WTC11 (cell line): ENCODE measurements at regions not wholly inside any gene's neighbourhood (a gene's known extent, or its start where the extent isn't known, plus 50 kb on each side); places are given as distances from the start of the nearest gene placed in this dataset.

Experiments used
- ATAC-seq: fragments of 200-7000 bp; cut with Tn5 transposase; 2 replicates; pipeline ENCODE4 v1.10.0; 2021; ENCODE audit warnings: mild to moderate bottlenecking, moderate library complexity
- CTCF ChIA-PET: fragments of 300-600 bp; sonication (Branson Sonifier 250); formaldehyde crosslinking; loops from one replicate; lab custom pipeline; 2021; ENCODE audit warnings: antibody characterized with exemption; lab: Charles Lee
- POLR2A ChIA-PET: fragments of 350-600 bp; sonication (Branson Sonifier 250); formaldehyde crosslinking; loops from one replicate; lab custom pipeline; 2021; ENCODE audit warnings: antibody characterized with exemption; lab: Charles Lee
- DNase-seq: peaks from one replicate; pipeline ENCODE4 v3.0.0; 2021; ENCODE audit warnings: low spot score
- H3K27ac Mint-ChIP-seq: 2 replicates; pipeline ENCODE4 v1.8.0; 2021; ENCODE audit warnings: mixed read lengths
- H3K27me3 Mint-ChIP-seq: 2 replicates; pipeline ENCODE4 v1.8.0; 2021; ENCODE audit warnings: low read depth, mild to moderate bottlenecking, moderate library complexity, mixed read lengths
- H3K36me3 Mint-ChIP-seq: 2 replicates; pipeline ENCODE4 v1.8.0; 2021; ENCODE audit warnings: mixed read lengths
- H3K4me1 Mint-ChIP-seq: 2 replicates; pipeline ENCODE4 v1.8.0; 2022; ENCODE audit warnings: mixed read lengths
- H3K4me3 Mint-ChIP-seq: 2 replicates; pipeline ENCODE4 v1.8.0; 2021; ENCODE audit warnings: mild to moderate bottlenecking, moderate library complexity, mixed read lengths
- H3K9me3 Mint-ChIP-seq: 2 replicates; pipeline ENCODE4 v1.8.0; 2021; ENCODE audit warnings: mixed read lengths
- CREB1 ChIP-seq: sonication (generic); formaldehyde crosslinking; IDR thresholded peaks from 2 replicates; pipeline ENCODE4 v1.8.0; 2023; ENCODE audit warnings: mild to moderate bottlenecking, missing genetic modification reagents
- CREM ChIP-seq: sonication (generic); formaldehyde crosslinking; IDR thresholded peaks from 2 replicates; pipeline ENCODE4 v1.8.1; 2022; ENCODE audit warnings: mild to moderate bottlenecking, missing genetic modification reagents, moderate library complexity
- ESRRA ChIP-seq: sonication (generic); formaldehyde crosslinking; IDR thresholded peaks from 2 replicates; pipeline ENCODE4 v1.8.1; 2022; ENCODE audit warnings: mild to moderate bottlenecking, missing genetic modification reagents, borderline replicate concordance
- ETV6 ChIP-seq: sonication (generic); formaldehyde crosslinking; IDR thresholded peaks from 2 replicates; pipeline ENCODE4 v1.8.1; 2022; ENCODE audit warnings: mild to moderate bottlenecking, missing genetic modification reagents
- FOXP1 ChIP-seq: sonication (generic); formaldehyde crosslinking; IDR thresholded peaks from 2 replicates; pipeline ENCODE4 v1.8.0; 2022; ENCODE audit warnings: missing genetic modification reagents, mild to moderate bottlenecking, moderate library complexity, borderline replicate concordance
- NFE2L1 ChIP-seq: sonication (generic); formaldehyde crosslinking; IDR thresholded peaks from 2 replicates; pipeline ENCODE4 v1.8.1; 2023; ENCODE audit warnings: missing genetic modification reagents
- SMAD4 ChIP-seq: sonication (generic); formaldehyde crosslinking; IDR thresholded peaks from 2 replicates; pipeline ENCODE4 v1.8.0; 2022; ENCODE audit warnings: mild to moderate bottlenecking, missing genetic modification reagents
- TEAD4 ChIP-seq: sonication (generic); formaldehyde crosslinking; IDR thresholded peaks from 2 replicates; pipeline ENCODE4 v1.8.0; 2022; ENCODE audit warnings: mild to moderate bottlenecking, missing genetic modification reagents
- ZNF416 ChIP-seq: fragments of 250-450 bp; sonication (Bioruptor Pico); IDR thresholded peaks from 2 replicates; pipeline ENCODE4 v1.9.0; 2021; ENCODE audit warnings: mild to moderate bottlenecking, inconsistent platforms
- ZNF532 ChIP-seq: fragments of 250-450 bp; sonication (Bioruptor Pico); IDR thresholded peaks from 2 replicates; pipeline ENCODE4 v1.9.0; 2021; ENCODE audit warnings: mild to moderate bottlenecking, borderline replicate concordance
- TF ChIP-seq, protein P1 (sequence below): sonication (generic); formaldehyde crosslinking; IDR thresholded peaks from 2 replicates; pipeline ENCODE4 v1.8.0; 2022; ENCODE audit warnings: missing genetic modification reagents
- TF ChIP-seq, protein P2 (sequence below): sonication (generic); formaldehyde crosslinking; IDR thresholded peaks from 2 replicates; pipeline ENCODE4 v1.8.0; 2023; ENCODE audit warnings: mild to moderate bottlenecking, missing genetic modification reagents
- TF ChIP-seq, protein P3 (sequence below): fragments of 250-450 bp; sonication (Bioruptor Pico); IDR thresholded peaks from 2 replicates; pipeline ENCODE4 v1.9.0; 2021; ENCODE audit warnings: mild to moderate bottlenecking
- TF ChIP-seq, protein P4 (sequence below): sonication (generic); formaldehyde crosslinking; IDR thresholded peaks from 2 replicates; pipeline ENCODE4 v1.8.1; 2022; ENCODE audit warnings: mild to moderate bottlenecking, missing genetic modification reagents, moderate library complexity, borderline replicate concordance

- TF ChIP-seq, protein P1, sequence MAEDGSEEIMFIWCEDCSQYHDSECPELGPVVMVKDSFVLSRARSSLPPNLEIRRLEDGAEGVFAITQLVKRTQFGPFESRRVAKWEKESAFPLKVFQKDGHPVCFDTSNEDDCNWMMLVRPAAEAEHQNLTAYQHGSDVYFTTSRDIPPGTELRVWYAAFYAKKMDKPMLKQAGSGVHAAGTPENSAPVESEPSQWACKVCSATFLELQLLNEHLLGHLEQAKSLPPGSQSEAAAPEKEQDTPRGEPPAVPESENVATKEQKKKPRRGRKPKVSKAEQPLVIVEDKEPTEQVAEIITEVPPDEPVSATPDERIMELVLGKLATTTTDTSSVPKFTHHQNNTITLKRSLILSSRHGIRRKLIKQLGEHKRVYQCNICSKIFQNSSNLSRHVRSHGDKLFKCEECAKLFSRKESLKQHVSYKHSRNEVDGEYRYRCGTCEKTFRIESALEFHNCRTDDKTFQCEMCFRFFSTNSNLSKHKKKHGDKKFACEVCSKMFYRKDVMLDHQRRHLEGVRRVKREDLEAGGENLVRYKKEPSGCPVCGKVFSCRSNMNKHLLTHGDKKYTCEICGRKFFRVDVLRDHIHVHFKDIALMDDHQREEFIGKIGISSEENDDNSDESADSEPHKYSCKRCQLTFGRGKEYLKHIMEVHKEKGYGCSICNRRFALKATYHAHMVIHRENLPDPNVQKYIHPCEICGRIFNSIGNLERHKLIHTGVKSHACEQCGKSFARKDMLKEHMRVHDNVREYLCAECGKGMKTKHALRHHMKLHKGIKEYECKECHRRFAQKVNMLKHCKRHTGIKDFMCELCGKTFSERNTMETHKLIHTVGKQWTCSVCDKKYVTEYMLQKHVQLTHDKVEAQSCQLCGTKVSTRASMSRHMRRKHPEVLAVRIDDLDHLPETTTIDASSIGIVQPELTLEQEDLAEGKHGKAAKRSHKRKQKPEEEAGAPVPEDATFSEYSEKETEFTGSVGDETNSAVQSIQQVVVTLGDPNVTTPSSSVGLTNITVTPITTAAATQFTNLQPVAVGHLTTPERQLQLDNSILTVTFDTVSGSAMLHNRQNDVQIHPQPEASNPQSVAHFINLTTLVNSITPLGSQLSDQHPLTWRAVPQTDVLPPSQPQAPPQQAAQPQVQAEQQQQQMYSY (CRISPR knock-in tag): no peak
- TF ChIP-seq ZNF532 (CRISPR knock-in tag) (no peak), SMAD4 (no peak)
Measured at GRCh38 chr13:50409220-50409619, 394.0 kb downstream of the KCNRG start (continued).

DNA sequence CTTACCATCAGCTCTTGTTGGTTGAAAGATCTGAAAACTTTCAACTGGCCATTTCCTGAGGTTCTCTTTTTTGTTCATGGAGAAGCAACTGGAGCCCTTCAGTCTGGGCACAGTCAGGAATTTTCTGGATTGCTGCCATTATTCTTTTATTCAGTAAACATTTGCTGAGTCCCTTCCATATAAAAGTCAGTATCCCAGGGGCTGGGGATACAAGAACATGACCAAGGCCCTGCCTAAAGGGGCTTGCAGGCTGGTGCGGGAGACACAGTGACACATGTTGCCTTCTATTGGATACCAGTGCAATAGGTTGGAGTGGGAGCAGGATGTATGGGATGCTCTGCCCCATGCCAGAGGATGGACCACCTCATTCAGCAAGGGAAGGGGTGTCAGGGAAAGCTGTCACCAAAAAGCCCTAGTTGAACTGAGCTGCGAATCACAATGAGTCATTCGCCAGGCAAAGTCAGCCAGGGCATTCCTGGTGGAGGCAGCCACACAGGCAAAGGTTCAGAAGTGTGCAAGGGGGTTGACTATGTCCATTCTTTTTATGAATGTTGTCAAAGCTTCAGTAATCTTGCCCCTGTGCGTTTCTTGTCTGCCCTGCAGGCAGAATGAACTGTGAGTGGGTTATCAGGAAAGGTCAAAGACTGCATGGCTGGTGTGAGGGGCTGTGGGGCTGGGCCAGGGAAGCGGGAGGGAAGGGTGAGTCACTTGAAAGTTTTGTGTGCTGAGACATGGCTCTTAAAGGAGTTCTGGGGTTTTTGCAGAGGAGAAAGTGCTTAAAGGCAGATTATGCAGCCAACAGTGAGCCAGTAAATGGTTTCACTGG is 395.9 kb downstream of the KCNRG start:
- Mint-ChIP-seq H3K4me3 (no peak overlapping the region), H3K27me3 (peaks cover under 1% of the 10 kb centered on the region; the same call in 1 of the 2 replicates), H3K4me1 (peaks cover 24% of the 10 kb centered on the region), H3K27ac (no peak overlapping the region), H3K9me3 (peaks cover 18% of the 10 kb centered on the region), H3K36me3 (peaks cover 19% of the 10 kb centered on the region)
- ATAC-seq: peak; percentile 38
- POLR2A ChIA-PET: no interaction called here
- DNase-seq: no peak
- CTCF ChIA-PET: no interaction called here
- TF ChIP-seq NFE2L1 (CRISPR knock-in tag) (no peak), ETV6 (CRISPR knock-in tag) (no peak), ZNF416 (no peak)
- TF ChIP-seq, protein P2, sequence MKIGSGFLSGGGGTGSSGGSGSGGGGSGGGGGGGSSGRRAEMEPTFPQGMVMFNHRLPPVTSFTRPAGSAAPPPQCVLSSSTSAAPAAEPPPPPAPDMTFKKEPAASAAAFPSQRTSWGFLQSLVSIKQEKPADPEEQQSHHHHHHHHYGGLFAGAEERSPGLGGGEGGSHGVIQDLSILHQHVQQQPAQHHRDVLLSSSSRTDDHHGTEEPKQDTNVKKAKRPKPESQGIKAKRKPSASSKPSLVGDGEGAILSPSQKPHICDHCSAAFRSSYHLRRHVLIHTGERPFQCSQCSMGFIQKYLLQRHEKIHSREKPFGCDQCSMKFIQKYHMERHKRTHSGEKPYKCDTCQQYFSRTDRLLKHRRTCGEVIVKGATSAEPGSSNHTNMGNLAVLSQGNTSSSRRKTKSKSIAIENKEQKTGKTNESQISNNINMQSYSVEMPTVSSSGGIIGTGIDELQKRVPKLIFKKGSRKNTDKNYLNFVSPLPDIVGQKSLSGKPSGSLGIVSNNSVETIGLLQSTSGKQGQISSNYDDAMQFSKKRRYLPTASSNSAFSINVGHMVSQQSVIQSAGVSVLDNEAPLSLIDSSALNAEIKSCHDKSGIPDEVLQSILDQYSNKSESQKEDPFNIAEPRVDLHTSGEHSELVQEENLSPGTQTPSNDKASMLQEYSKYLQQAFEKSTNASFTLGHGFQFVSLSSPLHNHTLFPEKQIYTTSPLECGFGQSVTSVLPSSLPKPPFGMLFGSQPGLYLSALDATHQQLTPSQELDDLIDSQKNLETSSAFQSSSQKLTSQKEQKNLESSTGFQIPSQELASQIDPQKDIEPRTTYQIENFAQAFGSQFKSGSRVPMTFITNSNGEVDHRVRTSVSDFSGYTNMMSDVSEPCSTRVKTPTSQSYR (CRISPR knock-in tag): no peak

- no peak for ATAC-seq
- H3K27ac Mint-ChIP-seq: no peak overlapping the region
- H3K4me3 Mint-ChIP-seq: no peak overlapping the region
- H3K27me3 Mint-ChIP-seq: no peaks in the 10 kb centered on the region
- CTCF ChIA-PET: no interaction called here
- TF ChIP-seq TEAD4 (CRISPR knock-in tag): no peak
- TF ChIP-seq CREB1: no peak
- TF ChIP-seq FOXP1 (CRISPR knock-in tag): no peak
- no peak for TF ChIP-seq ESRRA
- no peak for TF ChIP-seq CREM (CRISPR knock-in tag)
- TF ChIP-seq, protein P3, sequence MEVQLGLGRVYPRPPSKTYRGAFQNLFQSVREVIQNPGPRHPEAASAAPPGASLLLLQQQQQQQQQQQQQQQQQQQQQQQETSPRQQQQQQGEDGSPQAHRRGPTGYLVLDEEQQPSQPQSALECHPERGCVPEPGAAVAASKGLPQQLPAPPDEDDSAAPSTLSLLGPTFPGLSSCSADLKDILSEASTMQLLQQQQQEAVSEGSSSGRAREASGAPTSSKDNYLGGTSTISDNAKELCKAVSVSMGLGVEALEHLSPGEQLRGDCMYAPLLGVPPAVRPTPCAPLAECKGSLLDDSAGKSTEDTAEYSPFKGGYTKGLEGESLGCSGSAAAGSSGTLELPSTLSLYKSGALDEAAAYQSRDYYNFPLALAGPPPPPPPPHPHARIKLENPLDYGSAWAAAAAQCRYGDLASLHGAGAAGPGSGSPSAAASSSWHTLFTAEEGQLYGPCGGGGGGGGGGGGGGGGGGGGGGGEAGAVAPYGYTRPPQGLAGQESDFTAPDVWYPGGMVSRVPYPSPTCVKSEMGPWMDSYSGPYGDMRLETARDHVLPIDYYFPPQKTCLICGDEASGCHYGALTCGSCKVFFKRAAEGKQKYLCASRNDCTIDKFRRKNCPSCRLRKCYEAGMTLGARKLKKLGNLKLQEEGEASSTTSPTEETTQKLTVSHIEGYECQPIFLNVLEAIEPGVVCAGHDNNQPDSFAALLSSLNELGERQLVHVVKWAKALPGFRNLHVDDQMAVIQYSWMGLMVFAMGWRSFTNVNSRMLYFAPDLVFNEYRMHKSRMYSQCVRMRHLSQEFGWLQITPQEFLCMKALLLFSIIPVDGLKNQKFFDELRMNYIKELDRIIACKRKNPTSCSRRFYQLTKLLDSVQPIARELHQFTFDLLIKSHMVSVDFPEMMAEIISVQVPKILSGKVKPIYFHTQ (CRISPR knock-in tag): no peak
- TF ChIP-seq, protein P4, sequence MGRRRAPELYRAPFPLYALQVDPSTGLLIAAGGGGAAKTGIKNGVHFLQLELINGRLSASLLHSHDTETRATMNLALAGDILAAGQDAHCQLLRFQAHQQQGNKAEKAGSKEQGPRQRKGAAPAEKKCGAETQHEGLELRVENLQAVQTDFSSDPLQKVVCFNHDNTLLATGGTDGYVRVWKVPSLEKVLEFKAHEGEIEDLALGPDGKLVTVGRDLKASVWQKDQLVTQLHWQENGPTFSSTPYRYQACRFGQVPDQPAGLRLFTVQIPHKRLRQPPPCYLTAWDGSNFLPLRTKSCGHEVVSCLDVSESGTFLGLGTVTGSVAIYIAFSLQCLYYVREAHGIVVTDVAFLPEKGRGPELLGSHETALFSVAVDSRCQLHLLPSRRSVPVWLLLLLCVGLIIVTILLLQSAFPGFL: no peak
- TF ChIP-seq, all 79 proteins: peak for 0
- H3K9me3 Mint-ChIP-seq: peaks cover 22% of the 10 kb centered on the region
- DNase-seq: no peak
- POLR2A ChIA-PET: no interaction called here
- peaks cover 20% of the 10 kb centered on the region for H3K4me1 Mint-ChIP-seq
- H3K36me3 Mint-ChIP-seq: peaks cover 25% of the 10 kb centered on the region
Measured at GRCh38 chr13:50412046-50412617, 396.9 kb downstream of the KCNRG start.
